Panc1 (cell line): ENCODE measurements at regions not wholly inside any gene's neighbourhood (a gene's known extent, or its start where the extent isn't known, plus 50 kb on each side); places are given as distances from the start of the nearest gene placed in this dataset.

Experiments
- ATAC-seq: fragments of 200-7000 bp; cut with Tn5 transposase; 2 replicates; pipeline ENCODE4 v1.9.1; 2020; ENCODE audit warnings: mild to moderate bottlenecking, moderate library complexity
- BruUV-seq: library from RNA; stranded (reverse); fragments of 400-500 nt; replicated peaks from 2 replicates; lab custom pipeline; 2021; lab: Mats Ljungman, UMichigan
- CTCF ChIA-PET: fragments of 300-600 bp; sonication (Branson Sonifier 250); formaldehyde crosslinking; loops from one replicate; lab custom pipeline; 2022; ENCODE audit warnings: antibody characterized with exemption; lab: Charles Lee
- POLR2A ChIA-PET: fragments of 300-600 bp; sonication (Branson Sonifier 250); formaldehyde crosslinking; loops from one replicate; lab custom pipeline; 2022; ENCODE audit warnings: antibody characterized with exemption; lab: Charles Lee
- DNase-seq: peaks from one replicate; pipeline ENCODE4 v3.0.0-alpha.2; 2010; ENCODE audit warnings: low read depth, low spot score
- H3K27ac ChIP-seq: 2 replicates; pipeline ENCODE4 v1.5.1; 2011; ENCODE audit warnings: mild to moderate bottlenecking, low read length, inconsistent platforms
- H3K27me3 ChIP-seq: fragments of 200-500 bp; sonication (Bioruptor generic); 2 replicates; pipeline ENCODE4 v1.6.0; 2014; ENCODE audit warnings: low read length, inconsistent platforms; ENCODE audit not compliant: control insufficient read depth, insufficient read depth
- H3K36me3 ChIP-seq: fragments of 200-500 bp; sonication (Bioruptor generic); 2 replicates; pipeline ENCODE4 v1.5.1; 2014; ENCODE audit warnings: inconsistent platforms, mild to moderate bottlenecking, low read length, moderate library complexity; ENCODE audit not compliant: control insufficient read depth, insufficient read depth
- H3K4me1 ChIP-seq: 2 replicates; pipeline ENCODE4 v1.5.1; 2011; ENCODE audit warnings: inconsistent platforms, mild to moderate bottlenecking, low read length, moderate library complexity; ENCODE audit not compliant: control insufficient read depth, insufficient read depth
- H3K4me3 ChIP-seq, 2 experiments: 2 replicates each; pipeline ENCODE4 v1.5.1; 2011 to 2012; ENCODE audit warnings: low read depth in 2 of 2, low read length in 2 of 2, mild to moderate bottlenecking in 2 of 2, inconsistent platforms in 1 of 2, moderate library complexity in 1 of 2
- H3K9me3 ChIP-seq: fragments of 200-500 bp; sonication (Bioruptor generic); 2 replicates; pipeline ENCODE4 v1.5.1; 2014; ENCODE audit warnings: low read depth, mild to moderate bottlenecking, inconsistent platforms, low read length, moderate library complexity; ENCODE audit not compliant: control insufficient read depth, insufficient read depth
- CTCF ChIP-seq: fragments of 450-650 bp; IDR thresholded peaks from 2 replicates; pipeline ENCODE4 v1.5.1; 2017; ENCODE audit warnings: mild to moderate bottlenecking
- POLR2AphosphoS5 ChIP-seq: IDR thresholded peaks from 2 replicates; pipeline ENCODE4 v1.6.1; 2012; ENCODE audit warnings: mild to moderate bottlenecking, low read depth, low read length, moderate library complexity
- REST ChIP-seq, 2 experiments: IDR thresholded peaks; 2 replicates each; pipeline ENCODE4 v1.6.1; 2011 to 2012; ENCODE audit warnings: low read depth in 2 of 2, control low read depth in 1 of 2, low read length in 1 of 2, mild to moderate bottlenecking in 1 of 2, moderate library complexity in 1 of 2; ENCODE audit not compliant: insufficient read depth in 1 of 2
- SIN3A ChIP-seq: IDR thresholded peaks from 2 replicates; pipeline ENCODE4 v1.6.1; 2012; ENCODE audit warnings: low read depth, mild to moderate bottlenecking, low read length, moderate library complexity, borderline replicate concordance; ENCODE audit not compliant: insufficient read depth
- TCF7L2 ChIP-seq: IDR thresholded peaks from 2 replicates; pipeline ENCODE4 v1.6.1; 2011; ENCODE audit warnings: mild to moderate bottlenecking, low read depth, low read length, inconsistent platforms
- in situ Hi-C: cut with HindIII; loops from 2 replicates; pipeline ENCODE4 v1.10.0; 2016; ENCODE audit warnings: low sequenced_read_pairs, low pct_unique_long_range_greater_than_20kb
- intact Hi-C: fragments of 100-400 bp; cut with micrococcal nuclease; formaldehyde crosslinking; loops from one replicate; pipeline ENCODE4 v1.10.0; 2022; ENCODE audit not compliant: unreplicated experiment

GRCh38 chr18:11289248-11289647 lies 139.9 kb upstream of the PIEZO2 start:
- TF ChIP-seq SIN3A (no peak), TCF7L2 (no peak), POLR2AphosphoS5 (no peak), REST (IDR thresholded peaks at IDR 0.05; ENCODE audit: insufficient read depth in 1 of 2, low read depth in 2 of 2, low read length in 1 of 2) (no peak), CTCF (no peak)
- Histone ChIP-seq H3K4me1 (no peaks in the 10 kb centered on the region), H3K27ac (no peak overlapping the region), H3K36me3 (no peaks in the 10 kb centered on the region), H3K27me3 (no peaks in the 10 kb centered on the region), H3K4me3 (no peak overlapping the region), H3K9me3 (no peaks in the 10 kb centered on the region)
- ChIA-PET CTCF (no interaction called here), POLR2A (no interaction called here)
- DNase-seq (no peak), ATAC-seq (no peak)
- in situ Hi-C loops (no loop called here), intact Hi-C loops (no loop called here)
- BruUV-seq = no TSS peak

- BruUV-seq = no TSS peak
- ATAC-seq = no peak
- CTCF ChIA-PET = no interaction called here
- TF ChIP-seq CTCF (no peak), TCF7L2 (no peak)
- H3K36me3 ChIP-seq = no peaks in the 10 kb centered on the region
- no peaks in the 10 kb centered on the region for H3K9me3 ChIP-seq
- POLR2A ChIA-PET = no interaction called here
- in situ Hi-C loops (no loop called here), intact Hi-C loops (no loop called here)
- no peak for DNase-seq
- no peak overlapping the region for H3K4me3 ChIP-seq
- no peak overlapping the region for H3K27ac ChIP-seq
- no peaks in the 10 kb centered on the region for H3K4me1 ChIP-seq
- H3K27me3 ChIP-seq = no peaks in the 10 kb centered on the region
Observed at GRCh38 chr18:11288401-11288800, 139.0 kb upstream of the PIEZO2 start.
